Trophoblast cell (in vitro differentiated cells and primary cell): ENCODE measurements at regions not wholly inside any gene's neighbourhood (a gene's known extent, or its start where the extent isn't known, plus 50 kb on each side); places are given as distances from the start of the nearest gene placed in this dataset.

Experiments
- DNase-seq, 2 donors: peaks; one replicate each; pipeline ENCODE4 v3.0.0-alpha.2; 2016
- H2AFZ ChIP-seq: 2 replicates; pipeline ENCODE4 v1.6.1; 2013; ENCODE audit warnings: low read length, moderate library complexity, mild to moderate bottlenecking; ENCODE audit not compliant: insufficient read depth, poor library complexity
- H2AK5ac ChIP-seq: 2 replicates; pipeline ENCODE4 v1.6.1; 2013; ENCODE audit warnings: mild to moderate bottlenecking, low read length
- H2BK120ac ChIP-seq: 2 replicates; pipeline ENCODE4 v1.6.1; 2013; ENCODE audit warnings: low read length, mild to moderate bottlenecking, moderate library complexity; ENCODE audit not compliant: insufficient read depth, poor library complexity
- H2BK12ac ChIP-seq: 2 replicates; pipeline ENCODE4 v1.6.1; 2013; ENCODE audit warnings: mild to moderate bottlenecking, low read length, moderate library complexity
- H2BK5ac ChIP-seq: 2 replicates; pipeline ENCODE4 v1.6.1; 2013; ENCODE audit warnings: low read length, low read depth, moderate library complexity, mild to moderate bottlenecking; ENCODE audit not compliant: poor library complexity
- H3K14ac ChIP-seq: 2 replicates; pipeline ENCODE4 v1.6.1; 2013; ENCODE audit warnings: mild to moderate bottlenecking, low read length
- H3K18ac ChIP-seq: 2 replicates; pipeline ENCODE4 v1.6.1; 2013; ENCODE audit warnings: mild to moderate bottlenecking, low read length
- H3K23ac ChIP-seq: 2 replicates; pipeline ENCODE4 v1.6.1; 2013; ENCODE audit warnings: low read length
- H3K27ac ChIP-seq: 2 replicates; pipeline ENCODE4 v1.5.1; 2013; ENCODE audit warnings: low read depth, mild to moderate bottlenecking, inconsistent platforms, low read length, moderate library complexity
- H3K27me3 ChIP-seq: 2 replicates; pipeline ENCODE4 v1.6.1; 2013; ENCODE audit warnings: inconsistent platforms, mild to moderate bottlenecking, low read length, moderate library complexity; ENCODE audit not compliant: insufficient read depth
- H3K36me3 ChIP-seq, 2 experiments: 1 replicate in 1 of 2; 2 replicates in 1 of 2; pipeline ENCODE4 v1.6.1; 2013; ENCODE audit warnings: low read length in 2 of 2, mild to moderate bottlenecking in 2 of 2, moderate library complexity in 1 of 2; ENCODE audit not compliant: insufficient read depth in 2 of 2, control insufficient read depth in 1 of 2
- H3K4ac ChIP-seq: 2 replicates; pipeline ENCODE4 v1.6.1; 2013; ENCODE audit warnings: low read depth, mild to moderate bottlenecking, low read length, moderate library complexity
- H3K4me1 ChIP-seq, 2 experiments: 1 replicate in 1 of 2; 2 replicates in 1 of 2; pipeline ENCODE4 v1.6.1; 2013; ENCODE audit warnings: low read length in 2 of 2, mild to moderate bottlenecking in 2 of 2, moderate library complexity in 1 of 2; ENCODE audit not compliant: insufficient read depth in 2 of 2, control insufficient read depth in 1 of 2
- H3K4me2 ChIP-seq: 2 replicates; pipeline ENCODE4 v1.6.1; 2013; ENCODE audit warnings: inconsistent platforms, mild to moderate bottlenecking, low read length, moderate library complexity
- H3K4me3 ChIP-seq: 2 replicates; pipeline ENCODE4 v1.5.1; 2013; ENCODE audit warnings: mild to moderate bottlenecking, low read depth, low read length, inconsistent platforms
- H3K79me1 ChIP-seq: one replicate; pipeline ENCODE4 v1.6.1; 2013; ENCODE audit warnings: low read length
- H3K79me2 ChIP-seq: 2 replicates; pipeline ENCODE4 v1.6.1; 2013; ENCODE audit warnings: low read length, mild to moderate bottlenecking; ENCODE audit not compliant: control insufficient read depth, insufficient read depth, poor library complexity
- H3K9ac ChIP-seq: 2 replicates; pipeline ENCODE4 v1.6.1; 2013; ENCODE audit warnings: mild to moderate bottlenecking, low read length
- H3K9me3 ChIP-seq: 2 replicates; pipeline ENCODE4 v1.6.1; 2013; ENCODE audit warnings: low read depth, mild to moderate bottlenecking, control low read depth, inconsistent platforms, low read length; ENCODE audit not compliant: insufficient read depth
- H4K12ac ChIP-seq: 2 replicates; pipeline ENCODE4 v1.6.1; 2013; ENCODE audit warnings: low read depth, mild to moderate bottlenecking, low read length, moderate library complexity
- H4K8ac ChIP-seq: 2 replicates; pipeline ENCODE4 v1.6.1; 2013; ENCODE audit warnings: low read depth, mild to moderate bottlenecking, low read length, moderate library complexity
- H4K91ac ChIP-seq: one replicate; pipeline ENCODE4 v1.6.1; 2013; ENCODE audit warnings: low read depth, mild to moderate bottlenecking, low read length, moderate library complexity
- WGBS: extraction: QIAGEN DNeasy Blood & Tissue Kit; methylation state at CpG from one replicate; pipeline ENCODE4 v1.1.7; 2013; ENCODE audit warnings: missing lambda C conversion rate; ENCODE audit not compliant: insufficient read length, insufficient coverage; ENCODE audit errors: extremely low coverage; 5-methylcytosine and 5-hydroxymethylcytosine counted together

GRCh38 chr6:66149132-66149531 is 442.1 kb upstream of the EYS start:
- H3K9me3 ChIP-seq: peaks cover 9% of the 10 kb centered on the region
- no peak overlapping the region for H2BK5ac ChIP-seq
- H4K8ac ChIP-seq: no peak overlapping the region
- no peaks in the 10 kb centered on the region for H3K79me2 ChIP-seq
- no peak overlapping the region for H3K4me3 ChIP-seq
- no peak overlapping the region for H2BK12ac ChIP-seq
- no peak overlapping the region for H3K14ac ChIP-seq
- no peak overlapping the region for H3K4ac ChIP-seq
- H3K36me3 ChIP-seq: no peaks in the 10 kb centered on the region
- no peaks in the 10 kb centered on the region for H3K4me1 ChIP-seq
- H4K91ac ChIP-seq: no peak overlapping the region
- no peak overlapping the region for H3K18ac ChIP-seq
- DNase-seq: no peak
- H3K79me1 ChIP-seq: no peaks in the 10 kb centered on the region
- H3K4me2 ChIP-seq: no peak overlapping the region
- H3K9ac ChIP-seq: no peak overlapping the region
- no peak overlapping the region for H2BK120ac ChIP-seq
- no peak overlapping the region for H3K23ac ChIP-seq
- no peak overlapping the region for H2AFZ ChIP-seq
- no peak overlapping the region for H3K27ac ChIP-seq
- no peak overlapping the region for H2AK5ac ChIP-seq
- H3K27me3 ChIP-seq: no peaks in the 10 kb centered on the region
- H4K12ac ChIP-seq: no peak overlapping the region

GRCh38 chr6:66145867-66146266 is 438.8 kb upstream of the EYS start:
- H4K91ac ChIP-seq: no peak overlapping the region
- no CpG with 5 or more reads among the region's 8 CpGs for WGBS
- H3K14ac ChIP-seq: no peak overlapping the region

GRCh38 chr6:66134021-66134420 is 427.0 kb upstream of the EYS start:
- DNase-seq: no peak
- no peak overlapping the region for H3K14ac ChIP-seq
- no peak overlapping the region for H3K23ac ChIP-seq
- no CpG with 5 or more reads among the region's 2 CpGs for WGBS
- H3K9me3 ChIP-seq: peaks cover 3% of the 10 kb centered on the region
- H2AK5ac ChIP-seq: no peak overlapping the region
- no peak overlapping the region for H3K4me3 ChIP-seq
- H3K36me3 ChIP-seq: no peaks in the 10 kb centered on the region
- no peak overlapping the region for H3K27ac ChIP-seq
- H3K79me1 ChIP-seq: no peaks in the 10 kb centered on the region
- no peak overlapping the region for H2BK5ac ChIP-seq
- no peak overlapping the region for H2BK12ac ChIP-seq
- no peak overlapping the region for H2AFZ ChIP-seq
- H3K18ac ChIP-seq: no peak overlapping the region
- H2BK120ac ChIP-seq: no peak overlapping the region
- no peak overlapping the region for H4K8ac ChIP-seq
- H3K4ac ChIP-seq: no peak overlapping the region
- H3K79me2 ChIP-seq: no peaks in the 10 kb centered on the region
- H3K4me2 ChIP-seq: no peak overlapping the region
- H3K9ac ChIP-seq: no peak overlapping the region
- no peaks in the 10 kb centered on the region for H3K27me3 ChIP-seq
- no peaks in the 10 kb centered on the region for H3K4me1 ChIP-seq
- no peak overlapping the region for H4K91ac ChIP-seq
- H4K12ac ChIP-seq: no peak overlapping the region

More at GRCh38 chr6:66145867-66146266, 438.8 kb upstream of the EYS start:
- no peak overlapping the region for H2BK5ac ChIP-seq
- H3K9ac ChIP-seq: no peak overlapping the region
- H4K8ac ChIP-seq: no peak overlapping the region
- peaks cover 9% of the 10 kb centered on the region for H3K9me3 ChIP-seq
- H3K4ac ChIP-seq: no peak overlapping the region
- H2AK5ac ChIP-seq: no peak overlapping the region
- no peak overlapping the region for H3K4me2 ChIP-seq
- no peak overlapping the region for H3K4me3 ChIP-seq
- no peaks in the 10 kb centered on the region for H3K36me3 ChIP-seq
- no peaks in the 10 kb centered on the region for H3K27me3 ChIP-seq
- no peak overlapping the region for H4K12ac ChIP-seq
- no peaks in the 10 kb centered on the region for H3K79me1 ChIP-seq
- no peak overlapping the region for H3K18ac ChIP-seq
- no peak overlapping the region for H2BK12ac ChIP-seq
- no peak overlapping the region for H2AFZ ChIP-seq
- H3K79me2 ChIP-seq: no peaks in the 10 kb centered on the region
- no peaks in the 10 kb centered on the region for H3K4me1 ChIP-seq
- no peak overlapping the region for H3K27ac ChIP-seq
- no peak for DNase-seq
- no peak overlapping the region for H3K23ac ChIP-seq
- H2BK120ac ChIP-seq: no peak overlapping the region

GRCh38 chr6:66128656-66129055 is 421.6 kb upstream of the EYS start:
- H3K23ac ChIP-seq: no peak overlapping the region

More at GRCh38 chr6:66128656-66129055, 421.6 kb upstream of the EYS start:
- H3K9ac ChIP-seq: no peak overlapping the region
- no peaks in the 10 kb centered on the region for H3K36me3 ChIP-seq
- H3K79me1 ChIP-seq: no peaks in the 10 kb centered on the region
- no peak overlapping the region for H4K91ac ChIP-seq
- H3K27me3 ChIP-seq: no peaks in the 10 kb centered on the region
- H2AK5ac ChIP-seq: no peak overlapping the region
- H3K4me3 ChIP-seq: no peak overlapping the region
- no peak overlapping the region for H3K4me2 ChIP-seq
- no CpG with 5 or more reads among the region's 1 CpG for WGBS
- H3K14ac ChIP-seq: no peak overlapping the region
- no peak overlapping the region for H2BK5ac ChIP-seq
- no peaks in the 10 kb centered on the region for H3K4me1 ChIP-seq
- no peak overlapping the region for H2BK120ac ChIP-seq
- DNase-seq: no peak
- no peak overlapping the region for H2BK12ac ChIP-seq
- no peaks in the 10 kb centered on the region for H3K79me2 ChIP-seq
- no peaks in the 10 kb centered on the region for H3K9me3 ChIP-seq
- H4K12ac ChIP-seq: no peak overlapping the region
- H3K18ac ChIP-seq: no peak overlapping the region
- no peak overlapping the region for H3K4ac ChIP-seq
- H3K27ac ChIP-seq: no peak overlapping the region
- no peak overlapping the region for H2AFZ ChIP-seq
- no peak overlapping the region for H4K8ac ChIP-seq
